ENCODE measurements at regions not wholly inside any gene's neighbourhood (a gene's known extent, or its start where the extent isn't known, plus 50 kb on each side); places are given as distances from the start of the nearest gene placed in this dataset.

DNA sequence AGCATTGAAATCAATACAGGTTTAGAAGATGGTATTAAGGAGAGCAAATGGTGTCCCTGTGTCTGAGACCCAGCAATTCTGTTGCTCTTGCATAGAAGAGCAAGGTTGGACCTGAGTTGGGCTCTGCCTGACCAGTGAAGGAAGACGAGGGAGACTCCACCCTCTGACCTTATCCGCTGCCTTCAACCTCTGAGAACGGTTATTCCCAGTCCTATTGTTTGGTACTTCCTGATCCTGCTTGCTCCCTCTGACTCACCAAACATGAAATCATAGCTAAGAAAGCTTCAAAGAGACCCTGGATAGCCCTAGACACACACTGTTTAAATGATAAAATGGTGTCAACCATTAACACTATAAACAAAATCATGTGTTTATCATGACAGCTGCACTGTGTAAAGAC, 218.5 kb downstream of the PLK2 start:
- Mint-ChIP-seq H3K9me3 (peaks cover 0 to 2% of the 10 kb centered on the region in 2 donors), H3K4me3 (no peak overlapping the region), H3K36me3 (no peaks in the 10 kb centered on the region), H3K27ac (no peak overlapping the region), H3K27me3 (ENCODE audit: low read depth in 2 of 2) (no peaks in the 10 kb centered on the region), H3K4me1 (no peaks in the 10 kb centered on the region)
- ATAC-seq (no peak), DNase-seq (no peak)
- Histone ChIP-seq H3K4me3 (ENCODE audit: low read length) (no peak overlapping the region), H3K9me3 (ENCODE audit: control insufficient read depth, insufficient read depth, low read length) (no peaks in the 10 kb centered on the region), H3K27ac (ENCODE audit: low read length) (no peak overlapping the region), H3K36me3 (ENCODE audit: control insufficient read depth, insufficient read depth, low read length) (no peaks in the 10 kb centered on the region), H3K27me3 (ENCODE audit: control insufficient read depth, insufficient read depth, low read length) (no peaks in the 10 kb centered on the region), H3K4me1 (ENCODE audit: control insufficient read depth, insufficient read depth, low read length) (no peaks in the 10 kb centered on the region)
- TF ChIP-seq, protein P1, sequence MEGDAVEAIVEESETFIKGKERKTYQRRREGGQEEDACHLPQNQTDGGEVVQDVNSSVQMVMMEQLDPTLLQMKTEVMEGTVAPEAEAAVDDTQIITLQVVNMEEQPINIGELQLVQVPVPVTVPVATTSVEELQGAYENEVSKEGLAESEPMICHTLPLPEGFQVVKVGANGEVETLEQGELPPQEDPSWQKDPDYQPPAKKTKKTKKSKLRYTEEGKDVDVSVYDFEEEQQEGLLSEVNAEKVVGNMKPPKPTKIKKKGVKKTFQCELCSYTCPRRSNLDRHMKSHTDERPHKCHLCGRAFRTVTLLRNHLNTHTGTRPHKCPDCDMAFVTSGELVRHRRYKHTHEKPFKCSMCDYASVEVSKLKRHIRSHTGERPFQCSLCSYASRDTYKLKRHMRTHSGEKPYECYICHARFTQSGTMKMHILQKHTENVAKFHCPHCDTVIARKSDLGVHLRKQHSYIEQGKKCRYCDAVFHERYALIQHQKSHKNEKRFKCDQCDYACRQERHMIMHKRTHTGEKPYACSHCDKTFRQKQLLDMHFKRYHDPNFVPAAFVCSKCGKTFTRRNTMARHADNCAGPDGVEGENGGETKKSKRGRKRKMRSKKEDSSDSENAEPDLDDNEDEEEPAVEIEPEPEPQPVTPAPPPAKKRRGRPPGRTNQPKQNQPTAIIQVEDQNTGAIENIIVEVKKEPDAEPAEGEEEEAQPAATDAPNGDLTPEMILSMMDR (IDR thresholded peaks at IDR 0.05): no peak
- 84% methylated on average over 3 of the region's 3 CpGs for WGBS (ENCODE audit: insufficient coverage)
- intact Hi-C loops (cut with micrococcal nuclease): no loop called here

DNA sequence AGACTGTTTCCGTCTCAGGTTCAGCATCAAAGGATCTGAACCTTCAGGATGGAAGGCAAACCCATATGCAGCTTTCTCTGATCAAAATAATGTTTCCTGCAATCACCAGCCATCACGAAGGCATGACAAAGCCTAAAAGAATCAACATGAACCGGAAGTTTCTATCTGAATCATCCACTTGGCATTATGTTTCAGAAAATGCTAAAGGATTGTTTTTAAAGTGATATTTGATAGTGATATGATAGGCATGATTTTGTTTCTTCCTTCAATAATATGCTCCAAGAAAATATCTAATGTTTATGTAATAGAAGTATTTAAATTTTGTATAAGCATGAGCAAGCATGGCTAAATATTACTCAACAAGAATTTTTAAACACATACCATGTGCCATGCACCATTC, 219.6 kb downstream of the PLK2 start:
- H3K9me3 ChIP-seq (ENCODE audit: control insufficient read depth, insufficient read depth, low read length): no peaks in the 10 kb centered on the region
- no peaks in the 10 kb centered on the region for H3K36me3 Mint-ChIP-seq
- H3K4me3 ChIP-seq (ENCODE audit: low read length): no peak overlapping the region
- H3K27ac Mint-ChIP-seq: no peak overlapping the region
- peaks cover 0 to 2% of the 10 kb centered on the region in 2 donors for H3K9me3 Mint-ChIP-seq
- WGBS (ENCODE audit: insufficient coverage): 95% methylated on average over 3 of the region's 3 CpGs
- no peaks in the 10 kb centered on the region for H3K4me1 Mint-ChIP-seq
- H3K27me3 ChIP-seq (ENCODE audit: control insufficient read depth, insufficient read depth, low read length): no peaks in the 10 kb centered on the region
- H3K36me3 ChIP-seq (ENCODE audit: control insufficient read depth, insufficient read depth, low read length): no peaks in the 10 kb centered on the region
- DNase-seq (no peak), ATAC-seq (no peak)
- intact Hi-C loops (cut with micrococcal nuclease): no loop called here
- TF ChIP-seq, protein P1 (IDR thresholded peaks at IDR 0.05): no peak
- no peaks in the 10 kb centered on the region for H3K4me1 ChIP-seq (ENCODE audit: control insufficient read depth, insufficient read depth, low read length)
- H3K27me3 Mint-ChIP-seq (ENCODE audit: low read depth in 2 of 2): no peaks in the 10 kb centered on the region
- H3K4me3 Mint-ChIP-seq: no peak overlapping the region
- H3K27ac ChIP-seq (ENCODE audit: low read length): no peak overlapping the region

DNA sequence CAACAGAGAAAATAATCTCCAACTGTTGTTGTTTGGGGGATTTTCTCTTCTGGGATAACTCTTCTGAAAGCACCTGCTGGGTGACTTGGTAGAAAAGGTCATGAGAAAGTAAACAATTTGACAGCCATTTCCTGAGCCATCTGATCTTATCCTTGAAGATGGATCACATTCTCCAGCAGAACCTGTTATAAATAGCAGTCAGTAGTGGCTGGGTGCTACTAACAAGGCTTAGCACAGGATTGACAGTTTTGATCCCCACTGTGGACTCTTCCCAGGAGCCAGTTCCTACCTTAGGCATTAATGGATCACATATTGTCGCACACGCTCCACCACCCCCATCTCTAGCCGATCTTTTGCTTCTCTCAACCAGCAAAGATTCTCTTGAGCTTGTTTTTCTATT, 220.2 kb downstream of the PLK2 start:
- no peaks in the 10 kb centered on the region for H3K27me3 Mint-ChIP-seq (ENCODE audit: low read depth in 2 of 2)
- intact Hi-C loops (cut with micrococcal nuclease): no loop called here
- Histone ChIP-seq H3K36me3 (ENCODE audit: control insufficient read depth, insufficient read depth, low read length) (no peaks in the 10 kb centered on the region), H3K4me3 (ENCODE audit: low read length) (no peak overlapping the region), H3K27ac (ENCODE audit: low read length) (no peak overlapping the region), H3K9me3 (ENCODE audit: control insufficient read depth, insufficient read depth, low read length) (no peaks in the 10 kb centered on the region), H3K27me3 (ENCODE audit: control insufficient read depth, insufficient read depth, low read length) (no peaks in the 10 kb centered on the region), H3K4me1 (ENCODE audit: control insufficient read depth, insufficient read depth, low read length) (no peaks in the 10 kb centered on the region)
- no peaks in the 10 kb centered on the region for H3K4me1 Mint-ChIP-seq
- H3K27ac Mint-ChIP-seq: no peak overlapping the region
- H3K9me3 Mint-ChIP-seq: peaks cover 0 to 2% of the 10 kb centered on the region in 2 donors
- no peak for ATAC-seq
- DNase-seq: no peak
- no peaks in the 10 kb centered on the region for H3K36me3 Mint-ChIP-seq
- WGBS (ENCODE audit: insufficient coverage): 100% methylated on average over 2 of the region's 3 CpGs
- TF ChIP-seq, protein P1 (IDR thresholded peaks at IDR 0.05): no peak
- no peak overlapping the region for H3K4me3 Mint-ChIP-seq

DNA sequence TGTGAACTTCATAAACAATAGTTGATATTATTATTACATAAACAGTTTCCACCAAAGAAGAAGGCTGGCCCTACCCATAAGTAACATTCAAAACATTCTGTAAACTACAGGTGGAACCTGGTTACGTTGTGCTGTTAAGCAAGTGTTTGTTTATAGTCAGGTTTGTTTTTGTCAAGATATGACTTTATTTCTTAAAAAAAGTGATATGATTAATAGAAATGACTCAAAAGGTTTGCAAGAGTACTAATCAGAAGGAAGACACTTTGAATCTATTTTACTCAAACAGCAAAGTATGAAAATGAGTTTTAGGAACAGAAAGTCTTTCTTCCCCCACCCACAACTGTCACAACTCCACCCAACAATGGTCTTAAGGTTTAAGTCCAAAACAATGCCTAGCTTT, 220.8 kb downstream of the PLK2 start:
- Histone ChIP-seq H3K27me3 (ENCODE audit: control insufficient read depth, insufficient read depth, low read length) (no peaks in the 10 kb centered on the region), H3K27ac (ENCODE audit: low read length) (no peak overlapping the region), H3K4me1 (ENCODE audit: control insufficient read depth, insufficient read depth, low read length) (no peaks in the 10 kb centered on the region), H3K36me3 (ENCODE audit: control insufficient read depth, insufficient read depth, low read length) (no peaks in the 10 kb centered on the region), H3K4me3 (ENCODE audit: low read length) (no peak overlapping the region), H3K9me3 (ENCODE audit: control insufficient read depth, insufficient read depth, low read length) (no peaks in the 10 kb centered on the region)
- no peak overlapping the region for H3K27ac Mint-ChIP-seq
- H3K36me3 Mint-ChIP-seq: no peaks in the 10 kb centered on the region
- intact Hi-C loops (cut with micrococcal nuclease): no loop called here
- H3K9me3 Mint-ChIP-seq: peaks cover 0 to 2% of the 10 kb centered on the region in 2 donors
- no peaks in the 10 kb centered on the region for H3K4me1 Mint-ChIP-seq
- ATAC-seq: no peak
- H3K27me3 Mint-ChIP-seq (ENCODE audit: low read depth in 2 of 2): no peaks in the 10 kb centered on the region
- 71% methylated on average over 1 of the region's 1 CpG for WGBS (ENCODE audit: insufficient coverage)
- no peak for DNase-seq
- H3K4me3 Mint-ChIP-seq: no peak overlapping the region
- TF ChIP-seq, protein P1 (IDR thresholded peaks at IDR 0.05): no peak
